ENCODE measurements at regions not wholly inside any gene's neighbourhood (a gene's known extent, or its start where the extent isn't known, plus 50 kb on each side); places are given as distances from the start of the nearest gene placed in this dataset.
A peak's percentile ranks its signal among the peaks of the same experiment; 100 is the strongest.

DNA sequence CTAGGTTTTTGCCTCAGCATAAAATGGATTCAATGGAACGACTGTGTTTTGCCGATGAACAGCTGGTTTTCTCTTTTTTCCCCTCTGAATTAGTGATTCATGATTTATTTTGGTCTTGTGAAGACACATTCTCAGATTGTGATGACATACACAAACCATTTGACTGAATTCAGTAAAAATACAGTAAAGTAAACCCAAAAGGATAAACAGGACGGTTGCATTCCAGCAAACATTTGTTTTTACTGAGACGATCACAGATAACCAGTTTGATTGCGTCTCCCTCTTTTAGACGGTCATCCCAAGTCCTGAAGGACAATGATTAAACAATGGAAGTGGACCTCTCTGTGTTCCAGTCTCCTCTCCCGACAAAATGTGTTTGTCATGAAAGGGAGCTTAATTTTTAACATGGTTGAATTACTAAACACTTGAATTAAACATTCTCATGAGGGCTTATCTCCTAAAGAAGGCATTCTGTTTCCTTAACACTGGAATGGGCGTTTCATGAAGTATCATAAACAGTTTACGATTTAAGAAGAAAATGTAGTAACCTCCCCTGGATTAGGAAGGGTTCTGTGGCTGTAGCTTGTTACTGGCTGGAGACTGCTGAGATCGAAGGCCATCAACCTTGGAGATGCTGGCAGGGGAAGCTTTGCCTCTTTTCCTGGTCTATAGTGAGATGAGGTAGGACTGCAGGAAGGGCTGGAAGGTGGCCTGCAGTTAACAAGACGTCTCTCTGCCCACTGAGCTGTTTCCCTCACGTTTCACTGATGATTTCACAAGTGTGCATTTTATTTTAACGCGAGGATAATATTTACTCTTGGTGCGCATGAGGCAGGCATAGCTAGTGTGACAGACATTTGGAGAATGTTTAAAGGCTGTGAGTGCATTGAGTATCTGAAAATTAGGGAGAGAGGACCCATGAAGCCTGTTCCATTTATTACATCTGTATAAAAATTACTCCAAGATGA is 457.9 kb downstream of the FGF9 start:
- DNase-seq (ENCODE audit: low spot score): peak; percentile 20

DNA sequence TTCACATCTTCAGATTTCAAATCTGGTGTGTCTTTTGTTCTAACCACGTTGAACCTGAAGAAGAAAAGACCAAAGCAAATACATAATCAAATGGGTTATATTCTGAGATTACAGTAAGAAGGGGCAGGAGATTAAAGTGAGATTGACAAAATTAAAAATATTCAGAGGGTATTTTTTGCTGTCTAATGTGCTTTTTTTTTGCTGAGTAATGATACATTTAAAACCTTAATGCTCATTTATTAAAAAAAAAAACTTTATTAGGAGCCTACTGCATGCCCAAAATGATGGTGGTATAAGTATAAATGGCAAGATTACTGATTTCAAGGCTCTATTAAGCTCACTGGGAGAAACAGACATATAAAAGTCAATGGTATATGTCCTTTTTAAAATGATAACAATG is 459.4 kb downstream of the FGF9 start:
- DNase-seq (ENCODE audit: low spot score): no peak

DNA sequence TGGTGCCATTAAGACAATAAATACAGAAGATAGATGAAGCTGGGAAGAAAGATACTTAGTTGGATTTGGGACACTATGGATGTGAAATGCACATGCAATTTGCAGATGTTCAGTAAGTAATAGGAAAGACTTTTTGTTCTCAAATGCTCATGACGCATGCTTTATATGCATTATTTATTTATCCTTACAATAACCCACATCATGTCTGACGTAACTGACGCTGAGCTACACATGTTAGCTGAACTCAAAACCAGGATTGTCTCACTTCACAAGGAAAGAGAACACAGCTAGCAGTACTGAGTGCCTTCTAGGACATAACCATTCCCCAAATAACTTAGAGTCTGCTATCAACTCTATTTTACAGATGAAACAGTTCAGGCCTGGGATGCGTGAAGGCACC is 463.4 kb downstream of the FGF9 start:
- DNase-seq (ENCODE audit: low spot score): no peak

DNA sequence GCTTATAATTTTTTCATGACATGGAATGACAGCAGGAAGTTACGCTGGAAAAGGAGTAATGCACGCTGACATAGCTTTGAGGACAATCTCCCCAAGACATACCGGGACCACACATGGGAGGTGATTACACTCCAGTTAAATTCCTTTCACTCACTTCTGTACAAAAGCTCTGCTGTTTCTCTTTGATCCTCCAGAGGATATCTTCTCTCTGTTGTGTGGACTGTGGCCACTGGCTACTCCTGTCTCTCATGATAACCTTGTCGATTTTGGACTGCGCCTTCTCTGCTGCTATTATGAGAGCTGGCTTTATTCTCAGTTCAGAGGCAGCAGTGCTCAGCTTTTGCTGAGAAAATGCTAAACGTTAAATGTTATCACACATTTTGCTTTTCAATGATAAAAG is 464.6 kb downstream of the FGF9 start:
- DNase-seq (ENCODE audit: low spot score): no peak

DNA sequence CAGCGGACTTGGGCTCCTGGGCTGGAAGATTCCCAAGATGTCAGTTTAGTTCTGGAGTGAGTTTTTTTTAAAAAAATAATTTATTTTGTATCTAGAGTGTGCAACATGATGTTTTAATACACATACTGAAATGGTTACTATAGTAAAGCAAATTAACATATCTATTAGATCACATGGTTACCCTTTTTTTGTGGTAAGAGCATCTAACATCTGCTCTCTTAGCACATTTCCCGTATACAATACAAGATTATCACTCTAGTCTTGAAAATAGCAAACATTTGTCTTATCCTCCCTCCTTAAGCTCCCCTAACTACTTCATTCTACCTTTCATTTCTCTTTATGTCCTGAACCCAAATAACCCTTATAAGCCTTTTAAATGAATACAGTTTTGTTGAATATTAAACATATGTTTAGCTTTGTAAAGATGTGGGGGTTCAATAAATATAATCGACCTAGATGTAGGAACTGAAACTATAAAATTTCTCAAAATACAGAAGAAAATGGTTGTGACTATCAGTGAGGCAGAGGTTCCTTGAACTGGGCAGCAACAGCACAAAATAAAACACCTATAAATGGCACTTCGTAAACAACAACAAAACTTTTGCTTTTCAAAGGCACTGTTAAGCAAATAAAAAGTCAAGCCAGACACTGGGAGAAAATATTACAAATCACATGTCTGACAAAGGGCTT is 466.6 kb downstream of the FGF9 start:
- no peak for DNase-seq (ENCODE audit: low spot score)

DNA sequence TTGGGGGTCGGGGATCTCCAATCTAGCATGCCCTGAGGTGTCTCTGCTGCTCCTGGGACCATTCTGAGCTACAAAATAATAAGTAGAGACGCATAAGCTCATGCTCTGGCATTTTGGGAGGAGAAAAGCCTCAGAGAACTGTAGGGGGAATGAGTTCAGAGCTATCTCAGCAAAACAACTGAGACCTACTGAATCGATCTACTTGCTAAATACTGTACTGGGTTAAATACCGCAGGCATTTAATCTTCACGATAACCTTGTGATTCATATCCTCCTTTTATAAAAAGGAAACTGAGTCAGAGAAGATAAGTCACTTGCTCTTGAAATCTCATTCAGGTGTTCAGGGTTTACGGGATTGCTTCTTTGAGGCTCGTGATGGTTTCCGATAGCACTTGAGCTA is 468.1 kb downstream of the FGF9 start:
- DNase-seq (ENCODE audit: low spot score): no peak

DNA sequence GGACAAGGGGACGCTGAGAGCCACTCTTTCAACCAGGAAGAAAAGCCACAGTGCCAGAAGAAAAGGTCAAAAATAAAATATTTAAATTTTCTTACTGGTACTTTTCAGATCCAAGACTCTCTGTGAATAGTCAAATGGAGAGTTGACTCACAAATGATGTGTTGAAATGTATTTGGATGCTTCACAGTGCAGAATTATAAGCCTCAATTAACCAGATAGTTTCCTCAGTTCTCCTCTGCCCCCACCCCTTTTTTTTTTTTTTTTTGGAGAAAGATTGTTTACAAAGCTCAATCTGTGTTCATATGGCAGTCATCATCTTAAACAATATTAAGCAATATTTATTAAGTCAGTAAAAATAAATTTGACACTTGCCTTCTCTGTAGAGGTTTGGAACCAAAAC is 470.8 kb downstream of the FGF9 start:
- DNase-seq (ENCODE audit: low spot score): no peak

DNA sequence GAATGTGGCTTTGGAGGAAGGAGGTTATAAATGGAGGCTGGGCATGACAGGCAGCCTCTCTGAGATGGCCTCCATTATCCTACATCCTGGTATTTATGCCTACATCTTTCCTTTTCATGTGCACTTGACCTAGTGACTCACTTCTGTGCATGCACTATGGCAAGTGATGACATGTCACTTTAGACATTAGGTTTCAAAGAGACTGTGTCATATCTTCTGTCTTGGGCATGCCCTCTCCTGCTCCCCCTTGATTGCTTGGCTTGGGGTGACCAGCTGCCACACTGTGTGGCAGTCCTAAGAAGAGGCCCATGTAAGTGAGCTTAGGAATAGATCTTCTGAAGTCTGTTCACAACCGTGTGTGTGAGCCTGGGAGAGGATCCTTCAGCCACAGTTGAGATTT is 472.8 kb downstream of the FGF9 start:
- no peak for DNase-seq (ENCODE audit: low spot score)

DNA sequence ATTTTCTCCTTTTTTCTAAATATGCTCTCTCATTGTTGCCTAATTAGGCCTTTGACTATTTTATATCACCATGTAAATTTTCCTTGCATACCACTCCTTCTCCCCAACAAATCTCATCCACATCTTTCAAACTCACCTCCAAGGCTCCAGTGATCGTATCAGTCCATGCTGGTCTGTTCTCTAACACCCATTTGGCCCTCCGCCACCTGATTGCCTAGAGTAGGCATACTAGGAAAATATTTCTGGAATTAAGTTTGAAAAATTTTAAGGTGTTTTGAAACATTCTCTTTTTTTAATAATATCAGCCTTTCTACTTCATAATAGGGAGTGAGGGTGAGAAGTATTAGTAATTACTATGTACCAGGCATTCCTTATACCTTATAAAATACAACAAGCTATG is 473.9 kb downstream of the FGF9 start:
- DNase-seq (ENCODE audit: low spot score): no peak

DNA sequence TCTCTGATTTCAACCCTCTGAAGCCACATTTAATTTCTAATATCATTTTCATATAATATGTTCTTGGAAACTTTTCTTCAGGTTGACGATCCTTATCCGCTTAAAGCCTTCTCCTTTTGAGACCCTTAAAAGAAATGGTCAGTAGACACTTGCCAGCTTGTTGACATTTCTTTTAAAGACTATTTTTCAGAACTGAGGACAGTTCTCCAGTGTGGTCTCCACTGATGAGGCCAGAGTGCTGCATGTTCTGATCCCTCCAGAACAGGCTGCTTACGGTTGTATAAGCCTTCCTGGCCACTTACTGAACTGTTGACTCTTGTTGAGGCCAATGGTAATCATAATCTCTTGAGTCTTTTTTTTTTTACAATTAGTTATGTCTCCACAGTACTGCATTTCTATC is 477.3 kb downstream of the FGF9 start:
- no peak for DNase-seq (ENCODE audit: low spot score)

DNA sequence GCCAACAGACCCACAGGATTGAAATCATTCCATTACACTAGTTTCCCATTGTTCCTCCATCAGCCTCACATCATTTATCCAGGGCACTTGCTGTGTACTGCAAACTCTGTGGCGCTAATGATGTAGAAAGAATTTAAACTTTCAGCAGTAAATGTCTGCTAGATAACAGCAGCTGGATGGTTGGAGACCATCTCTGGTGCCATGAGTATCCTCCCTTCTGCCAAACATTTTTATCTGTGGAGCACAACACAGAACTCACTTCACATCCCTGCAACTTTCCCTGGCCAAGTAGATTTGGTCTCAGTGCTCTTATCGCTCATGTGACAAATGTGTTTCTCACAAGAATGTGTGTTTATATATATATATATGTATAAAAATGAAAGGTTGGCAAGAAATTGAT is 481.9 kb downstream of the FGF9 start:
- DNase-seq (ENCODE audit: low spot score): no peak

DNA sequence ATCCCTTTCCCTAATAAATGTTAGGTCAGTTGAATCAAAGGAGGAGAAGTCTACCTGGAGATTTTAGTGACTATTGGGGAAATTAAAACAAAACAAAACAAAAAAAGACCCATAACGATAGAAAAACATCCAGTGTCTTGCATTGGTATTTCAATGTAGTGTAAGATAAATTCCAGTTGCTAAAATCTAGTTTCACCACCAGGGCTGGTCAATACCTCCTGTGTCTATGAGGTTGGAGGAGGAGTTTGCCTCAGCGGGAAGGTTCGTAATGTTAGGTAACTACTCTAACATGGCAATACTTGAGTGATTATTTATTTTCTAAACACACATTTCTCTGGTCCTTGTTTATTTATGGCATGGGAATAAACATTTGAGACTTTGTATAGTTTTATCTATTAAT is 483.2 kb downstream of the FGF9 start:
- no peak for DNase-seq (ENCODE audit: low spot score)

DNA sequence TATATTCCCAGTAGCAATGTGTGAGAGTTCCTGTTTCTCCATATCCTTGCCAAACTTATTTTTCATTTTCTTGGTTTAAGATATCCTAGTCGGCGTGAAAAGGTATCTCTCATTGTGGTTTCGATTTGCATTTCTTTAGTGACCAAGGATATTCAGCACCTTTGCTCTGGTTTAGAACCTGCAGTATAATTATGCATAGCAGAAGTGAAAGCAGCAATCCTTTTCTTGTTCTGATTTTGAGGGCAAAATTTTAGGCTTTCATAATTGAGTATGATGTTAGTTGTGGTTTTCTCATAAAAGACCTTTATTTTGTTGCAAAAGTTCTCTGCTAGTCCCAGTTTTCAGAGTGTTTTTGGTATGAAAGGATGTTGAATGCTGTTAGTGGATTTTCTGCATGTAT is 491.0 kb downstream of the FGF9 start:
- DNase-seq (ENCODE audit: low spot score): no peak

DNA sequence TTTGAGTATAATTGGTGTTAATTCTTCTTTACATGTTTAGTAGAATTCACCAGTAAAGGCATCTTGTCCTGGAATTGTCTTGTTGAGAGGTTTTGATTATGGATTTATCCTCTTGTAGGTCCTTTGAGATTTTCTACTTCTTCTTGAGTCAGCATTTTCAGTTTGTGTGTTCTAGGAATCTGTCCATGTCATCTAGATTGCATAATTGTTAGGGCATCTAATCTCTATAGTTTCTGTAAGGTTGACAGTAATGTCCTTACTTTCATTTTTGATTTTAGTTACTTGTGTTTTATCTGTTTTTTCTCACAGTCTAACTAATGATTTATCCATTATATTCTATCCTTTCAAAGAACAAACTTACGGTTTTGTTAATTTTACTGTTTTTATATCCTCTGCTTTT is 492.0 kb downstream of the FGF9 start:
- no peak for DNase-seq (ENCODE audit: low spot score)

DNA sequence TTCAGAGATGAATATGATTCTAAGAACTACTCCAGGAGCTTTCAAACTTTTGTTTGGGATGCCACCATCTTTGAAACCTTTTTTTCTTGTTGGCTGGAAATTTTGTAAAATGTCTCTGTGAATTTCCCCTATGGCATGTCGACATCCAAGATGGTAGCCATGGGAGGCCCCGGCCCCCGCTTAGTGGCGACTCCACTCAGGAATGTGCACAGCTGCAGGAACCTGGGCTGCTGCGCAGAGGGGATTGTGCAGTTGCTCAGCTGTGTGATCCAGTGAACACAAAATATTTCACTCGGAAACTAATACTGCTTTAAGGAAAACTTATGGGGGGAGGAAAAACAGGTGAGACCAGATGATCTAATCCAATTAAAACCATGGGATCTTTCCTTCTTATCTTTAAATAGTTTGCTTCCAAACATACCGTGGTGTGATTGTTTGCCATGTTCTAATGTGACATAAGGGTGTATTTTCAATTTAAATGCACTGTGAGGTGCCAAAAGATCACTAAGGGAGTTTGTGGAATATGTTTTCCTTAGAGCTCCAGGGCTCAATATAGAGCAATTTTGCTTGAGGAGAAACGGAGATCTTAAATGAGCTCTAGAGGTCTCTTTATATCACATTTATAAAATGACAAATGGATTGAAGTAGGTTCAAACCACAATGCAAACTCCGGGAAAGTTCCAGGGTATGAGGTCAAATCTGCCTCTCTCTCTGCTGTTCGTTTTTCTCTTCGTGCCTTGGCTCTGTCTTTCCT is 497.7 kb downstream of the FGF9 start:
- no peak for DNase-seq (ENCODE audit: low spot score)

DNA sequence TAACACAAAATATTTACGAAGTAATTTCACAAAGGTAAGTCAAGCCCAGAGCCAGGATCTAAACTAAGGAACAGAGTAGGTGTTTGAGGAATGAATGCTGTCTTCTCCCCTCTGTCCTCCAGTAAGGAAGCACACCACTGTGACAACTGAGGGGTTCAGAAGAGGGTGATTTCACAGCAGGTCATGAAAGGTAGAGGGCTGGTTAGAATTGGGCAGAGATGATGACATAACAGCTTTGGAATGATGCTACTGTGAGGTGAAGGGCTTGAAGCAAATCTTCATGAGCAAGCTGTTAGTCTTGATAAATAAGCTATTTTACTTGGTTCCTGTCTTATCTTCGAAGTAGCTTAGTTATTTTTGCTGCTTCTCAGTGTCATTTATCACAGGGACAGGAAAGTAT is 498.6 kb downstream of the FGF9 start:
- DNase-seq (ENCODE audit: low spot score): peak; percentile 29

DNA sequence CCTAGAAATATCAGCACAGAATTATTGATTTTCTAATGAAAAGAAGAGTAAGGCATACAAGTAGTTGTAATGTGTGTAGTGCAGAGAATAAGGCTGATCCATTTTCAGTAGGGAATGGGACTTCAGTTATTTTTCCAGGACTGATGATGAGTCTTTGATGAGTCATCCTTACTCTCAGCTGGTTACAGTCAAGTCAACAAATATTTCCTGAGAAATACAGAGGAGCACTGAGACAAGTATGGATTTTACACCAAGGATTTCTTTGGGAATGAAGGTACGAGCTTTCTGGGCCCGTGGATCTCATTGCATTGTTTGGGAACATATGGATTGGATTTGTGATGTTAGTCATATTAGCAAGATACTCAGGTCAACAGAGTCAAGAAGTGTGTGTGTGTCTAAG is 502.7 kb downstream of the FGF9 start:
- peak; percentile 64 for DNase-seq (ENCODE audit: low spot score)

DNA sequence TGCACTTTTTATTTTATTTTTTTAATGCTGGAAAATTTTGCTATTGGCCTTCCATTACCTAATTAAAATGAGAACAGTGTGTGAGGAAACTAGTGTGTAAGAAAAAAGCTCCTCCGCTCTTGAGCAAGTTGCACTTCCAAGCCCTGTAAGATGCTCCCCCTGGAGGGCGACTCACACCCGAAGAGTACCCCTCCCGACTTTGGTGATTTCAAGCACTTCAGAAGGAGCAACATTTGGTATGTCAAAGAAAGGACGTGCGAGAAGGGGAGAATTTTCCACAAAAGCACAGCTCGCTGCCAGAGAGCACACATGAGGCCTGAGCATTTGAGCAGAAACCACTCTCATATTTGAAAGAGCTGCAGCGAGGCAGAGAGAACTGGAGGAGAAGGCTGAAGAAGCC is 504.4 kb downstream of the FGF9 start:
- DNase-seq (ENCODE audit: low spot score): no peak

DNA sequence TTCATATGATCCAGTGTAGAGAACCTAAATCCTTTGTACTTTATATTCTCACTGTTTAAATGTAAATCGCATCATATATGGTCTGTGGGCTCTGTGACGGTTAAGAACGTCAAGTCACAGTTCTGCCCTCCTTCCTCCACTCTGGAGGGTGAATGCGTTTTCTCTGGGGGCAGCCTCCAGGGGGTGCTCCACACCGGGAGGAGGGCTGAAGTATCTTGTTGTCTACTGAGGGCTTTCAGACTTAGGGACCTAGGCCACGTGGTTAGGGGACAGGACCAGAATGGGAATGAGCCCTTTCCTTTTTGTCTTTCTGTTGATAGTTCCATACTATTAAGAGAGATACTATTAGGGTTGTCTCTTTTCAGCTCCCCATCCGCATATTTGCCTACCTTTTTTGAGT is 504.9 kb downstream of the FGF9 start:
- no peak for DNase-seq (ENCODE audit: low spot score)

DNA sequence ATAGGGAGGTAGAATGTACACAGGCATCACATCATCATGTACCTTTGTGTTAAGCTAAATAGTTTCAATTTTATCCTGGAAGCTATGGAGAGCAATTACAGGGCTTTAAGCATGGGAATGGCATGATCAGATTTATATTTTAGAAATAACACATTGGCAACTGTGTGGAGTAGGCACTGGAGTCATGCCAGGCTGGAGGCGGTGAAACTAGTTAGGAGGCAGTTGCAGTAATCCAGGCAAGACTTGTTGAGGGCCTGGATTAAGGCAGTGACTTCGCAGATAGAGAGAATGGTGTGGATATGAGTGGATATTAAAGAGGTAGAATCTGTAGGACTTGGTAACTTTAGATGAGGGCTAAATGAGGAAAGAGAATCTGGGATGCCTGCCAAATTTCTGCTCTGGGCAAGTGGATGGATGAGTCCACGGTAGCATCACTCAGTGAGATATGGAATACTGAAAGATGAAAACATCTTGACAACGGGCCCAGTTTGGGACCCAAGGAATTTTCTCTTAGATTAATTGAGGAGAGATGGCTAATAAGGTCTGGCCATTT is 506.2 kb downstream of the FGF9 start:
- DNase-seq (ENCODE audit: low spot score): no peak

DNA sequence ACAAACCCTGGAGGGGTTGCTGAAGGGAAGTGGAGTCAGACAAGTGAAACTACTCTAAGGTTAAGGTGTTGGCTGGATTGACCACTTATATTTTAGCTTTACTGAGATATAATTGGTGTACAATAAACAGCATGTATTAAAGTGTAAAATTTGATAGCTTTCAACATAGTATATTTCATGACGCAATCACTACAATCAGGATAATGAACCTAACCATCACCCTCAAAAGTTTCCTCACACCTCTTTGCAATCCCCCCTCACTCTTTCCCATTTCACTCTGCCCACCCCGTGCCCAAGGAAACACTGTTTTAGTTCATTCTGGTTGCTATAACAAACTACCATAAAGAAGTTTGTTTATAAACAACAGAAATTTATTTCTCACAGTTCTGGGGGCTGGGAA is 508.0 kb downstream of the FGF9 start:
- DNase-seq (ENCODE audit: low spot score): no peak

DNA sequence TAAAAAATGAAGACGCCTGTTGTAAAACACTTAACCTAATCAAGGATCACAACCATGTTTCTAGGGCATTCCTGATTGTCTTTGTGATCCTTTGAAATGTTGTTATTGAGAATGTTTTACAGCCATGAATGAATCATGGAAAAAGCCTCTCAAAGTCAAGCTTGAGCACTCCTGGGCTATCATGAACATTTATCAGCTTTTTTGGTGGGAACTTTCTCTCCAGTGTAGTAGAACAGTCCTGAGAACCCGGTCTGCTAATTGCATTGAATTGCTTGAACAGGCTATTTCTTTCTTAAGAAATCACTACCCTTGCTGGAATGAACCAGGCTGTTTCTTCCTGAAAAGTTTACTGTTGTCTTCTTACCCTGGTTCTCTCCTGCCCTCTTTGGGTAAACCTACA is 516.5 kb downstream of the FGF9 start:
- peak; percentile 17 for DNase-seq (ENCODE audit: low spot score)

Measured in kidney tubule cell (primary cell).